ENCODE measurements at regions not wholly inside any gene's neighbourhood (a gene's known extent, or its start where the extent isn't known, plus 50 kb on each side); places are given as distances from the start of the nearest gene placed in this dataset.

DNA sequence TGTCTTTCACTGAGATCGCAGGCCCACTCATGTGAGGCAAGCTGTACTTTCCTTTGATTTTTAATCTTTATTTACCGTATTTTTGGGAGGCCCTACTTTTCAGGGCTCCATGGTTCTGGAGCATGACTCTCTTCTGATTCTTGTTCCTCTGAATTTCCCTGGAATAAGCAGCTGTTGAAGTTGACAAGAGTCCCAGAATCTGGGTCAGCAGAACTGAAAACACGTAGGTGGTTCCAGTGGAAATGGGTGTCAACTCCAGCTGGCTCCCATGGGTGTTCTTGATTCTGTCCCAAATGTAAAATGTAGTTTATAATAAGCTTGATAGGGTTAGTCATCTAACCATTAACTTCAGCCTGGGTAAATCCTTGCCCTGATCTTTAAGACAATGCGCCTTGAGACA is 409.4 kb downstream of the GATA3 start:
- H3K4me1 Mint-ChIP-seq: no peaks in the 10 kb centered on the region
- Histone ChIP-seq H3K27me3 (no peaks in the 10 kb centered on the region), H4K20me1 (ENCODE audit: low read depth) (no peaks in the 10 kb centered on the region), H3K79me2 (ENCODE audit: low read depth) (no peaks in the 10 kb centered on the region), H3K4me2 (no peak overlapping the region), H3K4me3 (no peak overlapping the region), H3K9me3 (ENCODE audit: low read depth) (no peaks in the 10 kb centered on the region), H3K27ac (no peak overlapping the region), H3K4me1 (no peaks in the 10 kb centered on the region), H3K9ac (no peak overlapping the region), H2AFZ (replicated peaks) (no peak overlapping the region), H3F3A (ENCODE audit: low read depth) (no peaks in the 10 kb centered on the region), H3K36me3 (no peaks in the 10 kb centered on the region)
- no peaks in the 10 kb centered on the region for H3K27me3 Mint-ChIP-seq (ENCODE audit: insufficient read depth, low read depth)
- no peak for DNase-seq (ENCODE audit: low spot score)
- no peaks in the 10 kb centered on the region for H3K36me3 Mint-ChIP-seq
- no peak overlapping the region for H3K27ac Mint-ChIP-seq
- peaks cover 1% of the 10 kb centered on the region for H3K9me3 Mint-ChIP-seq
- H3K4me3 Mint-ChIP-seq: no peak overlapping the region
- TF ChIP-seq EZH2phosphoT487 (IDR thresholded peaks at IDR 0.05) (no peak), EZH2 (IDR thresholded peaks at IDR 0.05) (no peak)
- TF ChIP-seq, protein P1, sequence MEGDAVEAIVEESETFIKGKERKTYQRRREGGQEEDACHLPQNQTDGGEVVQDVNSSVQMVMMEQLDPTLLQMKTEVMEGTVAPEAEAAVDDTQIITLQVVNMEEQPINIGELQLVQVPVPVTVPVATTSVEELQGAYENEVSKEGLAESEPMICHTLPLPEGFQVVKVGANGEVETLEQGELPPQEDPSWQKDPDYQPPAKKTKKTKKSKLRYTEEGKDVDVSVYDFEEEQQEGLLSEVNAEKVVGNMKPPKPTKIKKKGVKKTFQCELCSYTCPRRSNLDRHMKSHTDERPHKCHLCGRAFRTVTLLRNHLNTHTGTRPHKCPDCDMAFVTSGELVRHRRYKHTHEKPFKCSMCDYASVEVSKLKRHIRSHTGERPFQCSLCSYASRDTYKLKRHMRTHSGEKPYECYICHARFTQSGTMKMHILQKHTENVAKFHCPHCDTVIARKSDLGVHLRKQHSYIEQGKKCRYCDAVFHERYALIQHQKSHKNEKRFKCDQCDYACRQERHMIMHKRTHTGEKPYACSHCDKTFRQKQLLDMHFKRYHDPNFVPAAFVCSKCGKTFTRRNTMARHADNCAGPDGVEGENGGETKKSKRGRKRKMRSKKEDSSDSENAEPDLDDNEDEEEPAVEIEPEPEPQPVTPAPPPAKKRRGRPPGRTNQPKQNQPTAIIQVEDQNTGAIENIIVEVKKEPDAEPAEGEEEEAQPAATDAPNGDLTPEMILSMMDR (IDR thresholded peaks at IDR 0.05): no peak

GRCh38 chr10:8468477-8468876 is 414.0 kb downstream of the GATA3 start:
- no peaks in the 10 kb centered on the region for H3K36me3 Mint-ChIP-seq
- TF ChIP-seq EZH2phosphoT487 (IDR thresholded peaks at IDR 0.05): no peak
- TF ChIP-seq, protein P1 (IDR thresholded peaks at IDR 0.05): no peak
- no peak for TF ChIP-seq EZH2 (IDR thresholded peaks at IDR 0.05)
- no peak overlapping the region for H3K27ac Mint-ChIP-seq

DNA sequence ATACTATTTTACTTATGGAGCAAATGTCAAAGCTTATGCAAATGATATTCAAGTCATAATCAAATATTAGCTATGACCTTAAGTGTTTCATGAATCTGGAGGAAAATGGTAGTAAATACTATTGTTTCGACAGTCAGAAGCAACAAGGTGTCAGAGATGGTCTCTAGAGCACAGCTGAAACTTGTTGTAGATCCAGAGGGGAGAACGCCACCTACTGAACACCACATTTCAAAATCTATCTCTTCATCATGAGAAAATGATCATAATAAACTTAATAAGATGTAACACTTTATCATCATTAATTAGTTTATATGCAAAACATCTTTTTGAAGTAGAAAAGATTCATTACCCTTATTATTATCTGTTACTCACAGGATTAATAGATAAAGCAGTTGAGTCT is 418.7 kb downstream of the GATA3 start:
- no peaks in the 10 kb centered on the region for H4K20me1 ChIP-seq (ENCODE audit: low read depth)
- H3K36me3 Mint-ChIP-seq: no peaks in the 10 kb centered on the region
- no peaks in the 10 kb centered on the region for H3F3A ChIP-seq (ENCODE audit: low read depth)
- TF ChIP-seq EZH2phosphoT487 (IDR thresholded peaks at IDR 0.05) (no peak), EZH2 (IDR thresholded peaks at IDR 0.05) (no peak)
- TF ChIP-seq, protein P1 (IDR thresholded peaks at IDR 0.05): no peak
- no peaks in the 10 kb centered on the region for H3K36me3 ChIP-seq
- no peak overlapping the region for H2AFZ ChIP-seq (replicated peaks)
- no peak overlapping the region for H3K4me3 Mint-ChIP-seq
- peaks cover 2% of the 10 kb centered on the region for H3K9me3 Mint-ChIP-seq
- no peak overlapping the region for H3K4me2 ChIP-seq
- no peaks in the 10 kb centered on the region for H3K4me1 ChIP-seq
- peaks cover 5% of the 10 kb centered on the region for H3K9me3 ChIP-seq (ENCODE audit: low read depth)
- H3K9ac ChIP-seq: no peak overlapping the region
- no peaks in the 10 kb centered on the region for H3K79me2 ChIP-seq (ENCODE audit: low read depth)
- H3K4me1 Mint-ChIP-seq: no peaks in the 10 kb centered on the region
- H3K27ac Mint-ChIP-seq: no peak overlapping the region
- H3K27me3 ChIP-seq: no peaks in the 10 kb centered on the region
- H3K27me3 Mint-ChIP-seq (ENCODE audit: insufficient read depth, low read depth): peaks cover 4% of the 10 kb centered on the region
- no peak for DNase-seq (ENCODE audit: low spot score)
- no peak overlapping the region for H3K27ac ChIP-seq
- H3K4me3 ChIP-seq: no peak overlapping the region

More at GRCh38 chr10:8468477-8468876, 414.0 kb downstream of the GATA3 start:
- Histone ChIP-seq H3F3A (ENCODE audit: low read depth) (no peaks in the 10 kb centered on the region), H3K4me2 (no peak overlapping the region), H3K4me3 (no peak overlapping the region), H3K27ac (no peak overlapping the region), H2AFZ (replicated peaks) (no peak overlapping the region), H3K36me3 (no peaks in the 10 kb centered on the region), H3K27me3 (no peaks in the 10 kb centered on the region), H4K20me1 (ENCODE audit: low read depth) (no peaks in the 10 kb centered on the region), H3K9ac (no peak overlapping the region), H3K79me2 (ENCODE audit: low read depth) (no peaks in the 10 kb centered on the region), H3K9me3 (ENCODE audit: low read depth) (no peaks in the 10 kb centered on the region), H3K4me1 (no peaks in the 10 kb centered on the region)
- no peaks in the 10 kb centered on the region for H3K4me1 Mint-ChIP-seq
- peaks cover 4% of the 10 kb centered on the region for H3K27me3 Mint-ChIP-seq (ENCODE audit: insufficient read depth, low read depth)
- no peak for DNase-seq (ENCODE audit: low spot score)
- H3K4me3 Mint-ChIP-seq: no peak overlapping the region
- H3K9me3 Mint-ChIP-seq: no peaks in the 10 kb centered on the region

Measured in neural progenitor cell (in vitro differentiated cells).